ENCODE measurements at regions not wholly inside any gene's neighbourhood (a gene's known extent, or its start where the extent isn't known, plus 50 kb on each side); places are given as distances from the start of the nearest gene placed in this dataset.

DNA sequence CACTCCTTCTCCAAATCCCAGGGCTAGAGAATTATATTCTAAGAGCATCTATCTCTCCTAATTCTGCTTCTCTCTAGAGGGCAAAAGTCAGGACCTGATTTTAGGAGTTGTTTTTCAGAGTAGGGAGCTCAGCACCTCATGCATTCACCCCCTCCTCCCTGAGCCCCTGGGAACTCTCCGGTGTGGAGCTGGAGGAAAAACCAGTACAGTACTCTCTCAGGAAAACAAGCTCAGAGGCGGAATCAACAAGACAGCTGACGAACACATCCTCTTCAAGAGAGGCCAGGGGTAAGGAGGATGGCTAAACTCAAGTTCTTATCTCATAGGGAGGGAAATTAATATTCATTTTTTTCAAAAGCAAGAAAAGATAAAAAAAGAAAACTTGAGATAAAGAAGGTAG is 120.1 kb upstream of the CDYL start:
- TF ChIP-seq, protein P1, sequence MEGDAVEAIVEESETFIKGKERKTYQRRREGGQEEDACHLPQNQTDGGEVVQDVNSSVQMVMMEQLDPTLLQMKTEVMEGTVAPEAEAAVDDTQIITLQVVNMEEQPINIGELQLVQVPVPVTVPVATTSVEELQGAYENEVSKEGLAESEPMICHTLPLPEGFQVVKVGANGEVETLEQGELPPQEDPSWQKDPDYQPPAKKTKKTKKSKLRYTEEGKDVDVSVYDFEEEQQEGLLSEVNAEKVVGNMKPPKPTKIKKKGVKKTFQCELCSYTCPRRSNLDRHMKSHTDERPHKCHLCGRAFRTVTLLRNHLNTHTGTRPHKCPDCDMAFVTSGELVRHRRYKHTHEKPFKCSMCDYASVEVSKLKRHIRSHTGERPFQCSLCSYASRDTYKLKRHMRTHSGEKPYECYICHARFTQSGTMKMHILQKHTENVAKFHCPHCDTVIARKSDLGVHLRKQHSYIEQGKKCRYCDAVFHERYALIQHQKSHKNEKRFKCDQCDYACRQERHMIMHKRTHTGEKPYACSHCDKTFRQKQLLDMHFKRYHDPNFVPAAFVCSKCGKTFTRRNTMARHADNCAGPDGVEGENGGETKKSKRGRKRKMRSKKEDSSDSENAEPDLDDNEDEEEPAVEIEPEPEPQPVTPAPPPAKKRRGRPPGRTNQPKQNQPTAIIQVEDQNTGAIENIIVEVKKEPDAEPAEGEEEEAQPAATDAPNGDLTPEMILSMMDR (IDR thresholded peaks at IDR 0.05; ENCODE audit: control extremely low read depth, extremely low read depth, low read depth, missing control alignments), result no peak
- CTCF ChIA-PET, result no interaction called here
- no peak for DNase-seq (ENCODE audit: extremely low spot score)
- POLR2A ChIA-PET, result no interaction called here

DNA sequence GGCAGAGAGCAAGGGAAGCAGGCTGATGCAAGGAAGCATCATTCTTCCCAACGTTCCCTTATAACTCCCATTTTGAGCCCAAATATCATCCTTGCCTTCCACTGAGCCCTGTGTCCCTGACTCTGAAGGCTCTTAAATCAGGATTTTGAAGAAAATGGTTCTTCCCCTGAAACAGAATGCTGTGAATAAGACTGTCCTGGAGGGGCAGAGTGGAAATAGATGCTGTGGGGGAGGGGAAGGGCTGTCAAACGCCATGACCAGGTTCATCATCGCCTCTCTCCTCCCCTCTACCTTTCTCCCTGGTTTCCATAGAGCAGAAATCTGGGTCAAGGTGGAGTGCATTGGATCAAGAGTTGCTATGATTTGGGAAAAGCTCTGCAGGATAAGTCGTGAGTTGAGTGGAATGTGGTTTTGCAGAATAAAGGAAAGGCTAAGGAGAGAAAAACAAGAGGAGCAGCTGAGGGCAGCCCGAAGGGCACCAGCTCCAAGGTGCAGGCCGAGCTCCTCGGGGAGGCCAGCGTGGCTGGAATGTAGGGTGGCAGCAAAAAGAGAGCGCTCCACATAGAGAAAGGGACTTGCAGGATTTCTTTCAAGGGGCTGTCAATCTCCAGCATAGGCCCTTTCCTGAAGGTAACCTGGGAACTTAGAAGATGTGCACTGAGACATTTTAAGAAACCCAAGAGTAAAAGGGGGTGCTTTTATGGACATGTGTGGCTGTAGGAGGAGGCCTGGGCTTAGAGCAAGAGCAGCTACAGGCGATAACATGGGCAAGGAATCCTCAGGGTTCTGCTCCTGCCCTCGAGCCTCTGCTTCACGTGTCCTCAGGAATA is 120.8 kb upstream of the CDYL start:
- ChIA-PET CTCF (no interaction called here), POLR2A (no interaction called here)
- TF ChIP-seq, protein P1 (IDR thresholded peaks at IDR 0.05; ENCODE audit: control extremely low read depth, extremely low read depth, low read depth, missing control alignments), result no peak
- no peak for DNase-seq (ENCODE audit: extremely low spot score)

DNA sequence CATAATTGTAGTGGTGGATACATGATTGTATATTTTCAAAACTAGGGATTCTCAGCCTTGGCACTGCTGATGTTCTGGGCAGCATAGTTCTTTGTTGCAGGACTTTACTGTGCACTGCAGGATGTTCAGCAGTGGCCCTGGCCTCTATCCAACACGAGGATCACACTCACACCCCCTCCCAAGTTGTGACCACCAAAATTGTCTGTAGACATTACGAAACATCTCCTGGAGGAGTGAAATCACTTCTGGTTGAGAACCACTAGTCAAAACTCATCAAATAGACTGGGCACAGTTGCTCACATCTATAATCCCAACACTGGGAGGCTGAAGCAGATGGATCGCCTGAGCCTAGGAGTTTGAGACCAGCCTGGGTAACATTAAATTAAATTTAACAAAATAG is 123.1 kb upstream of the CDYL start:
- POLR2A ChIA-PET, result no interaction called here
- TF ChIP-seq, protein P1 (IDR thresholded peaks at IDR 0.05; ENCODE audit: control extremely low read depth, extremely low read depth, low read depth, missing control alignments), result no peak
- CTCF ChIA-PET, result no interaction called here
- DNase-seq (ENCODE audit: extremely low spot score), result no peak

DNA sequence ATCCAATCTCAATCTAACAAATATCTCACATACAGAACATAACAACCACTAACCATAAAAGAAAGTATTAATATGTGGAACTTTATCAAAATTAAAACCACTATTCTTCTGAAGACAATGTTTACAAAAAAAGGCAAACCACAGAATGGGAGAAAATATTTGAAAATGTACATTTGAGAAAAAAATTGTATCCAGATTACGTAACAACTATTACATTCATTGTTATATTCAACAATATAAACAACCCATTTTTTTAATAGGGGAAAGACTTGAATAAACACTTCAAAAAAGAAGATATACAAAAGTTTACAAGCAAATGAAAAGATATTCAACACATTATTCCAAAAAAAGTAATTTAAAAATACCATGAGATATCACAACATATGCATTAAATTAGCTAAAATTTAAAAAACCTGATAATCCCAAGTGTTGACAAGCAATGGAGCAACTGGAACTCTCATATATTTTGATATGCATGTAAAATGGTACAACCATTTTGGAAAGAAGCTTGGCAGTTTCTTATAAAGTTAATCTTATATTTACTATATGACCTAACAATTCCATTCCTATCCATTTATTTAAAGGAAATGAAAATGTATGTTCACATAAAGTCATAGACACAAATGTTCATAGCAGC is 124.3 kb upstream of the CDYL start:
- ChIA-PET POLR2A (no interaction called here), CTCF (no interaction called here)
- TF ChIP-seq, protein P1 (IDR thresholded peaks at IDR 0.05; ENCODE audit: control extremely low read depth, extremely low read depth, low read depth, missing control alignments), result no peak
- no peak for DNase-seq (ENCODE audit: extremely low spot score)

DNA sequence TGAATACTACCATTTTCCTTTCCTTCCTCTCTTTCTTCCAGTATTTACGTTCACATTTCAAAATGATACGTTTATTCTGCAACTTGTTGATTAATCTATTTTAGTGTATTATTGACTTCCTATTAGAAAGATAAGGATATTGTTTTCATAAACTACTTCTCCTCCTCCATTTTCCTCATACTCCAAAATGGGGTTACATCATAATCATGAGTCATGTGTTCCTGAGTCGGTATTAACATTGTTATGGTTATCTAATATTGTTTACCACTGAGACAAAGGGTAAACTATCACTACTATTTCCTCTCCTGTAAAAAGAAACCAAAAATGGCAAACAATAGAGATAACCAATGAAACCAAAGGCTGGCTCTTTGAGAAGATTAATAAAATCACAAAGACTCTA is 126.5 kb upstream of the CDYL start:
- TF ChIP-seq, protein P1 (IDR thresholded peaks at IDR 0.05; ENCODE audit: control extremely low read depth, extremely low read depth, low read depth, missing control alignments), result no peak
- ChIA-PET POLR2A (no interaction called here), CTCF (no interaction called here)
- no peak for DNase-seq (ENCODE audit: extremely low spot score)

DNA sequence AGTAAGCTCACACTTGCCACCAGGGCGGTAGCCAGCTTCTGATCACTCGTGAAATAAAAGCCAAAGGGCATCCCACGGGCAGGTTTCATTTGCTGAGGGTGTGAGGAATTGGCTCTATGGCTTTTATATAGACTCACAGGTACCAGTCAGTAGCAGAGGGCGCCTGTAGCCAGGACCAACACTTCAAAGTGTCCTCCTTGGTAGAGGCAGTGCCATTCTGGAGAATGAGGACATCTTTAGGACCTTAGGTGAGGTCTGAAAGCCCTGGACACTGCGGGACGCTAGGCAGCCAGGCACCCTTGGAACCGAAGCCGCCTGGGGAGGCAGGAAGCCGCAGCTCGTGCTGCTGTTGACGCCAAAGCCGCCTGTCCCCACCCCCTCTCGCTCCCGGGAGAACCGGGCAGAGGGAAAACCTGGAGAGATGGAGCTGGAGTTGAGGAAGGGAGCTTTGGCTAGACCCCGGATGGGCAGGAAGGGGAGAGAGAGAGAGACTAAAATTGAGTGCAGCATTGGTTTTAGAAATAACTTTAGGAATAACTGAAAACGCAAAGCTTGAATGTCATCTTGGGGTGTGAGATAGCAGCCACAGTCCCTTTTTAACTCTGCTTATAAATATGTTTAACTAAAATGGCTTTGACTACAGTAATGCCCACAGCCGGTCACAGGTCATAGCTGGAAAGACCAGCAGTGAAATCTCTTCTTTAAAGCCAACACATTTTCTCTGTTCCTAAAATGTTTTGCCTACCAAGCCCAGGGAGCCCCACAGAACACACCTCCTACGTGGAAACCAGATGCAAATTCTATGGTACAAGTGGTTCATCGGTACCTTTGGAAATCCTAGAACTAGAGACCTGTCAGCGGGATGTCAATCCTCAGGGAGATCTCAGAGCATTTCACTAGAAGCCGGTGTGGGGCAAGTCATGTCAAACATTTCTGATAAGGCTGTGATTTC is 128.5 kb upstream of the CDYL start:
- CTCF ChIA-PET, result interaction anchor here (1.1 kb wide), 1 partner anchor 13 kb away, joined by 3 read pairs; no protein-coding TSS in a partner anchor
- TF ChIP-seq, protein P1 (IDR thresholded peaks at IDR 0.05; ENCODE audit: control extremely low read depth, extremely low read depth, low read depth, missing control alignments), result no peak
- no peak for DNase-seq (ENCODE audit: extremely low spot score)
- POLR2A ChIA-PET, result no interaction called here

Measured in GM10248 (cell line).